H9 (cell line): ENCODE measurements at regions not wholly inside any gene's neighbourhood (a gene's known extent, or its start where the extent isn't known, plus 50 kb on each side); places are given as distances from the start of the nearest gene placed in this dataset.

Experiments used
- DNase-seq: peaks from one replicate; pipeline ENCODE4 v3.0.0-alpha.2; 2017
- H2AFZ ChIP-seq: one replicate; pipeline ENCODE4 v1.6.1; 2013; ENCODE audit warnings: mild to moderate bottlenecking, low read length, control low read depth, moderate library complexity
- H2AK5ac ChIP-seq: 2 replicates; pipeline ENCODE4 v1.6.1; 2013; ENCODE audit warnings: low read length, control low read depth, mixed read lengths; ENCODE audit not compliant: insufficient read length
- H2BK120ac ChIP-seq: one replicate; pipeline ENCODE4 v1.6.1; 2013; ENCODE audit warnings: low read depth, mild to moderate bottlenecking, low read length, control low read depth, inconsistent platforms; ENCODE audit not compliant: poor library complexity, severe bottlenecking
- H2BK12ac ChIP-seq: 2 replicates; pipeline ENCODE4 v1.6.1; 2013; ENCODE audit warnings: low read length, control low read depth, mixed read lengths, low read depth; ENCODE audit not compliant: insufficient read length
- H2BK15ac ChIP-seq: 2 replicates; pipeline ENCODE4 v1.6.1; 2013; ENCODE audit warnings: low read depth, low read length, control low read depth
- H2BK20ac ChIP-seq: one replicate; pipeline ENCODE4 v1.6.1; 2013; ENCODE audit warnings: low read depth, mild to moderate bottlenecking, low read length, control low read depth, inconsistent platforms; ENCODE audit not compliant: poor library complexity, severe bottlenecking
- H2BK5ac ChIP-seq: 2 replicates; pipeline ENCODE4 v1.6.1; 2013; ENCODE audit warnings: low read length, control low read depth, mixed read lengths; ENCODE audit not compliant: insufficient read length
- H3K14ac ChIP-seq: 2 replicates; pipeline ENCODE4 v1.6.1; 2013; ENCODE audit warnings: low read length, control low read depth; ENCODE audit not compliant: insufficient read depth
- H3K18ac ChIP-seq: 2 replicates; pipeline ENCODE4 v1.6.1; 2013; ENCODE audit warnings: low read depth, mild to moderate bottlenecking, mixed read lengths, low read length, control low read depth; ENCODE audit not compliant: insufficient read length
- H3K23ac ChIP-seq: 2 replicates; pipeline ENCODE4 v1.6.1; 2013; ENCODE audit warnings: low read length, control low read depth, mixed read lengths, low read depth; ENCODE audit not compliant: insufficient read length
- H3K23me2 ChIP-seq: 2 replicates; pipeline ENCODE4 v1.6.1; 2013; ENCODE audit warnings: low read depth, mild to moderate bottlenecking, mixed read lengths, low read length, control low read depth; ENCODE audit not compliant: insufficient read length, poor library complexity, severe bottlenecking
- H3K27ac ChIP-seq: 2 replicates; pipeline ENCODE4 v1.5.1; 2013; ENCODE audit warnings: low read length, control low read depth, mixed read lengths, low read depth; ENCODE audit not compliant: insufficient read length
- H3K27me3 ChIP-seq: 2 replicates; pipeline ENCODE4 v1.6.1; 2013; ENCODE audit warnings: low read length, control low read depth, inconsistent platforms; ENCODE audit not compliant: insufficient read depth
- H3K4ac ChIP-seq: 2 replicates; pipeline ENCODE4 v1.6.1; 2013; ENCODE audit warnings: low read depth, mild to moderate bottlenecking, control low read depth, inconsistent platforms, low read length, moderate library complexity
- H3K4me1 ChIP-seq: 2 replicates; pipeline ENCODE4 v1.6.1; 2013; ENCODE audit warnings: low read length, control low read depth, inconsistent platforms; ENCODE audit not compliant: insufficient read depth
- H3K4me2 ChIP-seq: 2 replicates; pipeline ENCODE4 v1.6.1; 2013; ENCODE audit warnings: low read length, control low read depth, mixed read lengths; ENCODE audit not compliant: insufficient read length, insufficient read depth
- H3K56ac ChIP-seq: 2 replicates; pipeline ENCODE4 v1.6.1; 2013; ENCODE audit warnings: low read depth, mild to moderate bottlenecking, mixed read lengths, low read length, control low read depth; ENCODE audit not compliant: insufficient read length
- H3K79me1 ChIP-seq: 2 replicates; pipeline ENCODE4 v1.6.1; 2013; ENCODE audit warnings: low read depth, mild to moderate bottlenecking, moderate library complexity, low read length, control low read depth, inconsistent platforms; ENCODE audit not compliant: insufficient read depth, poor library complexity, severe bottlenecking
- H3K79me2 ChIP-seq: 2 replicates; pipeline ENCODE4 v1.6.1; 2013; ENCODE audit warnings: low read length, control low read depth, inconsistent platforms; ENCODE audit not compliant: insufficient read depth
- H3K9ac ChIP-seq: 2 replicates; pipeline ENCODE4 v1.6.1; 2013; ENCODE audit warnings: low read length, control low read depth, mixed read lengths; ENCODE audit not compliant: insufficient read length; ENCODE audit errors: extremely low read depth
- H3K9me3 ChIP-seq: one replicate; pipeline ENCODE4 v1.6.1; 2013; ENCODE audit warnings: low read depth, low read length, inconsistent platforms; ENCODE audit not compliant: control insufficient read depth
- H3T11ph ChIP-seq: one replicate; pipeline ENCODE4 v1.6.1; 2013; ENCODE audit warnings: mild to moderate bottlenecking, low read length, control low read depth, inconsistent platforms
- H4K20me1 ChIP-seq: one replicate; pipeline ENCODE4 v1.6.1; 2013; ENCODE audit not compliant: control insufficient read depth, insufficient read length, insufficient read depth
- H4K5ac ChIP-seq: 2 replicates; pipeline ENCODE4 v1.6.1; 2013; ENCODE audit warnings: low read depth, mild to moderate bottlenecking, mixed read lengths, low read length, control low read depth; ENCODE audit not compliant: insufficient read length
- H4K8ac ChIP-seq: replicated peaks from 2 replicates; pipeline ENCODE4 v1.6.1; 2013; ENCODE audit warnings: low read length, control low read depth, mixed read lengths, low read depth; ENCODE audit not compliant: insufficient read length
- H4K91ac ChIP-seq: 2 replicates; pipeline ENCODE4 v1.6.1; 2013; ENCODE audit warnings: low read depth, mild to moderate bottlenecking, moderate library complexity, mixed read lengths, low read length, control low read depth; ENCODE audit not compliant: insufficient read length
- H3K27ac Mint-ChIP-seq, 3 experiments: 2 replicates in 2 of 3; 3 replicates in 1 of 3; pipeline ENCODE4 v1.8.0; 2020 to 2021; ENCODE audit warnings: mixed read lengths in 3 of 3, mild to moderate bottlenecking in 1 of 3, moderate library complexity in 1 of 3
- H3K27me3 Mint-ChIP-seq: 2 replicates; pipeline ENCODE4 v1.8.0; 2021; ENCODE audit warnings: low read depth, mild to moderate bottlenecking, moderate library complexity, mixed read lengths
- H3K36me3 Mint-ChIP-seq, 3 experiments: 2 replicates in 2 of 3; 3 replicates in 1 of 3; pipeline ENCODE4 v1.8.0; 2020 to 2021; ENCODE audit warnings: low read depth in 3 of 3, mixed read lengths in 3 of 3; ENCODE audit not compliant: insufficient read depth in 1 of 3
- H3K4me1 Mint-ChIP-seq, 2 experiments: 2 replicates each; pipeline ENCODE4 v1.8.0; 2020; ENCODE audit warnings: mixed read lengths in 2 of 2
- H3K4me3 Mint-ChIP-seq, 2 experiments: 2 replicates in 1 of 2; 3 replicates in 1 of 2; pipeline ENCODE4 v1.8.0; 2020 to 2021; ENCODE audit warnings: mild to moderate bottlenecking in 2 of 2, mixed read lengths in 2 of 2, moderate library complexity in 1 of 2
- H3K9me3 Mint-ChIP-seq, 2 experiments: 2 replicates in 1 of 2; 3 replicates in 1 of 2; pipeline ENCODE4 v1.8.0; 2020; ENCODE audit warnings: mild to moderate bottlenecking in 2 of 2, mixed read lengths in 2 of 2, moderate library complexity in 1 of 2
- CTCF ChIP-seq: fragments of 200-600 bp; sonication (generic); conservative IDR thresholded peaks from 3 replicates; pipeline ENCODE4 v1.8.0; 2021; ENCODE audit warnings: antibody characterized with exemption, mild to moderate bottlenecking
- WGBS: extraction: QIAGEN DNeasy Blood & Tissue Kit; methylation state at CpG from one replicate; pipeline ENCODE4 v1.1.7; 2013; ENCODE audit warnings: missing lambda C conversion rate, low lambda C conversion rate, mixed read lengths; ENCODE audit not compliant: insufficient read length; ENCODE audit errors: extremely low coverage; 5-methylcytosine and 5-hydroxymethylcytosine counted together

DNA sequence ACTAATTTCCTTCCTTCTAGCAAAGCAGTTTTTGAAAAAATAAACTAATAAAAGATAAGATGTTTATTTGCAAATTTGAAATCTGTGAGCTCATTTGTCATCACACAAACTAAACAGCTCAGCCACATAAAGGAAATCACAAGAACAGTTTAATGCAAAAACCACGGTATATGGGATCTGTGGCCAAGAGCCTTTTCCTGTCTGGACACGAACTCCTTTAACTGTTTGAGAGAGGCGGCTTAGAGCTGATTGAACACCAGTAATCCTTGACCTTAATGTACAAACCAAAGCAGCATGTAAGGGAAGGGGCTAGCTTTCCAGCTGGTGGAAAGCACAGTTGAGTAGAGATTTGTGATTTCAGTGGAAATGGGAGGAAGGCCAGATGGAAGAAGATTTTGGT, 66.3 kb upstream of the SPINK5 start:
- no peak overlapping the region for H3K14ac ChIP-seq
- no peak overlapping the region for H3K27ac ChIP-seq
- H3T11ph ChIP-seq, result no peak overlapping the region
- H3K4me1 Mint-ChIP-seq, result peaks cover 6 to 7% of the 10 kb centered on the region in 2 experiments; a peak in 3 of 4 replicates
- H2BK120ac ChIP-seq, result no peak overlapping the region
- no peak for DNase-seq
- no peak overlapping the region for H4K91ac ChIP-seq
- H3K27me3 Mint-ChIP-seq, result no peaks in the 10 kb centered on the region
- no peaks in the 10 kb centered on the region for H3K79me1 ChIP-seq
- TF ChIP-seq CTCF, result no peak
- H3K36me3 Mint-ChIP-seq, result peaks cover 12 to 32% (median 28%) of the 10 kb centered on the region in 3 experiments
- H3K23ac ChIP-seq, result no peak overlapping the region
- H2BK20ac ChIP-seq, result no peak overlapping the region
- H3K9me3 Mint-ChIP-seq, result peaks cover 22 to 27% of the 10 kb centered on the region in 2 experiments
- H3K4ac ChIP-seq, result no peak overlapping the region
- H2AK5ac ChIP-seq, result no peak overlapping the region
- H2AFZ ChIP-seq, result no peak overlapping the region
- no peak overlapping the region for H3K4me2 ChIP-seq
- H3K23me2 ChIP-seq, result no peaks in the 10 kb centered on the region
- H3K4me3 Mint-ChIP-seq, result no peak overlapping the region
- no peak overlapping the region for H3K18ac ChIP-seq
- H4K8ac ChIP-seq, result no peak overlapping the region
- no peaks in the 10 kb centered on the region for H4K20me1 ChIP-seq
- H2BK12ac ChIP-seq, result no peak overlapping the region
- H2BK15ac ChIP-seq, result no peak overlapping the region
- no peak overlapping the region for H2BK5ac ChIP-seq
- H3K79me2 ChIP-seq, result no peaks in the 10 kb centered on the region
- H4K5ac ChIP-seq, result no peak overlapping the region
- H3K56ac ChIP-seq, result no peak overlapping the region
- no peak overlapping the region for H3K9ac ChIP-seq
- H3K27ac Mint-ChIP-seq, result 0 out of 7 replicates have a peak overlapping the region, but pooled peaks of 1 of the 3 experiments have one; percentile 17
- WGBS, result no CpG with 5 or more reads among the region's 3 CpGs
- no peaks in the 10 kb centered on the region for H3K4me1 ChIP-seq
- H3K27me3 ChIP-seq, result no peaks in the 10 kb centered on the region
- H3K9me3 ChIP-seq, result peaks cover 14% of the 10 kb centered on the region
